ENCODE measurements at regions not wholly inside any gene's neighbourhood (a gene's known extent, or its start where the extent isn't known, plus 50 kb on each side); places are given as distances from the start of the nearest gene placed in this dataset.
"Not testable (repeated sequence)": the region's sequence is repeated elsewhere in the genome, so short reads cannot be mapped to it uniquely, and the experiment has no call there.

- no peak overlapping the region for H3K27ac ChIP-seq (ENCODE audit: low read depth in 2 of 2, low read length in 1 of 2)
- no peaks in the 10 kb centered on the region for H3K9me3 ChIP-seq (ENCODE audit: control insufficient read depth in 2 of 2, insufficient read depth in 1 of 2, low read depth in 1 of 2, low read length in 1 of 2)
- H3K4me1 ChIP-seq (ENCODE audit: control insufficient read depth in 2 of 2, insufficient read depth in 2 of 2, low read length in 1 of 2) = no peaks in the 10 kb centered on the region
- H3K4me3 ChIP-seq (ENCODE audit: low read depth in 1 of 2, low read length in 2 of 2) = no peak overlapping the region
- H3K27me3 ChIP-seq (ENCODE audit: control insufficient read depth in 1 of 2, insufficient read depth in 2 of 2, low read length in 2 of 2) = no peaks in the 10 kb centered on the region
- H3K36me3 ChIP-seq (ENCODE audit: control insufficient read depth in 2 of 2, insufficient read depth in 2 of 2, low read length in 1 of 2) = no peaks in the 10 kb centered on the region
Measured at GRCh38 chr2:129381789-129382188, 597.7 kb upstream of the RAB6C start.

- no peaks in the 10 kb centered on the region for H3K27me3 ChIP-seq (ENCODE audit: control insufficient read depth in 1 of 2, insufficient read depth in 2 of 2, low read length in 2 of 2)
- no peak overlapping the region for H3K27ac ChIP-seq (ENCODE audit: low read depth in 2 of 2, low read length in 1 of 2)
- no peaks in the 10 kb centered on the region for H3K9me3 ChIP-seq (ENCODE audit: control insufficient read depth in 2 of 2, insufficient read depth in 1 of 2, low read depth in 1 of 2, low read length in 1 of 2)
- WGBS, 2 donors = 87 to 90% methylated on average over 2 of the region's 2 CpGs
- peaks cover 0 to 3% of the 10 kb centered on the region in 2 donors for H3K4me1 ChIP-seq (ENCODE audit: control insufficient read depth in 2 of 2, insufficient read depth in 2 of 2, low read length in 1 of 2)
- H3K36me3 ChIP-seq (ENCODE audit: control insufficient read depth in 2 of 2, insufficient read depth in 2 of 2, low read length in 1 of 2) = no peaks in the 10 kb centered on the region
- no peak overlapping the region for H3K4me3 ChIP-seq (ENCODE audit: low read depth in 1 of 2, low read length in 2 of 2)
Measured at GRCh38 chr2:129388870-129389269, 590.6 kb upstream of the RAB6C start.

- H3K4me1 ChIP-seq (ENCODE audit: control insufficient read depth in 2 of 2, insufficient read depth in 2 of 2, low read length in 1 of 2) = no peaks in the 10 kb centered on the region
- H3K4me3 ChIP-seq (ENCODE audit: low read depth in 1 of 2, low read length in 2 of 2) = no peak overlapping the region
- no peaks in the 10 kb centered on the region for H3K36me3 ChIP-seq (ENCODE audit: control insufficient read depth in 2 of 2, insufficient read depth in 2 of 2, low read length in 1 of 2)
- no peak overlapping the region for H3K27ac ChIP-seq (ENCODE audit: low read depth in 2 of 2, low read length in 1 of 2)
- H3K27me3 ChIP-seq (ENCODE audit: control insufficient read depth in 1 of 2, insufficient read depth in 2 of 2, low read length in 2 of 2) = no peaks in the 10 kb centered on the region
- 91 to 93% methylated on average over 2 of the region's 2 CpGs for WGBS, 2 donors
- H3K9me3 ChIP-seq (ENCODE audit: control insufficient read depth in 2 of 2, insufficient read depth in 1 of 2, low read depth in 1 of 2, low read length in 1 of 2) = no peaks in the 10 kb centered on the region
Measured at GRCh38 chr2:129393816-129394215, 585.6 kb upstream of the RAB6C start.

- no peak overlapping the region for H3K4me3 ChIP-seq (ENCODE audit: low read depth in 1 of 2, low read length in 2 of 2)
- 45 to 53% methylated on average over 3 of the region's 3 CpGs for WGBS, 2 donors
Measured at GRCh38 chr2:129396980-129397599, 582.4 kb upstream of the RAB6C start.

GRCh38 chr2:129400826-129401225, 578.6 kb upstream of the RAB6C start:
- H3K4me3 ChIP-seq (ENCODE audit: low read depth in 1 of 2, low read length in 2 of 2) = no peak overlapping the region
- H3K4me1 ChIP-seq (ENCODE audit: control insufficient read depth in 2 of 2, insufficient read depth in 2 of 2, low read length in 1 of 2) = no peaks in the 10 kb centered on the region
- H3K27me3 ChIP-seq (ENCODE audit: control insufficient read depth in 1 of 2, insufficient read depth in 2 of 2, low read length in 2 of 2) = no peaks in the 10 kb centered on the region
- H3K27ac ChIP-seq (ENCODE audit: low read depth in 2 of 2, low read length in 1 of 2) = no peak overlapping the region
- H3K36me3 ChIP-seq (ENCODE audit: control insufficient read depth in 2 of 2, insufficient read depth in 2 of 2, low read length in 1 of 2) = no peaks in the 10 kb centered on the region
- WGBS, 2 donors = 63 to 64% methylated on average over 7 of the region's 7 CpGs
- no peaks in the 10 kb centered on the region for H3K9me3 ChIP-seq (ENCODE audit: control insufficient read depth in 2 of 2, insufficient read depth in 1 of 2, low read depth in 1 of 2, low read length in 1 of 2)

More at GRCh38 chr2:129396980-129397599, 582.4 kb upstream of the RAB6C start:
- no peaks in the 10 kb centered on the region for H3K9me3 ChIP-seq (ENCODE audit: control insufficient read depth in 2 of 2, insufficient read depth in 1 of 2, low read depth in 1 of 2, low read length in 1 of 2)
- no peaks in the 10 kb centered on the region for H3K36me3 ChIP-seq (ENCODE audit: control insufficient read depth in 2 of 2, insufficient read depth in 2 of 2, low read length in 1 of 2)
- no peak overlapping the region for H3K27ac ChIP-seq (ENCODE audit: low read depth in 2 of 2, low read length in 1 of 2)
- H3K27me3 ChIP-seq (ENCODE audit: control insufficient read depth in 1 of 2, insufficient read depth in 2 of 2, low read length in 2 of 2) = no peaks in the 10 kb centered on the region
- no peaks in the 10 kb centered on the region for H3K4me1 ChIP-seq (ENCODE audit: control insufficient read depth in 2 of 2, insufficient read depth in 2 of 2, low read length in 1 of 2)

- Histone ChIP-seq H3K4me3 (ENCODE audit: low read depth in 1 of 2, low read length in 2 of 2) (no peak overlapping the region), H3K9me3 (ENCODE audit: control insufficient read depth in 2 of 2, insufficient read depth in 1 of 2, low read depth in 1 of 2, low read length in 1 of 2) (no peaks in the 10 kb centered on the region), H3K4me1 (ENCODE audit: control insufficient read depth in 2 of 2, insufficient read depth in 2 of 2, low read length in 1 of 2) (no peaks in the 10 kb centered on the region), H3K27me3 (ENCODE audit: control insufficient read depth in 1 of 2, insufficient read depth in 2 of 2, low read length in 2 of 2) (no peaks in the 10 kb centered on the region), H3K27ac (ENCODE audit: low read depth in 2 of 2, low read length in 1 of 2) (no peak overlapping the region), H3K36me3 (ENCODE audit: control insufficient read depth in 2 of 2, insufficient read depth in 2 of 2, low read length in 1 of 2) (no peaks in the 10 kb centered on the region)
- 75 to 76% methylated on average over 2 of the region's 2 CpGs for WGBS, 2 donors
Measured at GRCh38 chr2:129402076-129402475, 577.4 kb upstream of the RAB6C start.

GRCh38 chr2:129404000-129404685, 575.3 kb upstream of the RAB6C start:
- Histone ChIP-seq H3K27me3 (ENCODE audit: control insufficient read depth in 1 of 2, insufficient read depth in 2 of 2, low read length in 2 of 2) (no peaks in the 10 kb centered on the region), H3K27ac (ENCODE audit: low read depth in 2 of 2, low read length in 1 of 2) (no peak overlapping the region), H3K4me3 (ENCODE audit: low read depth in 1 of 2, low read length in 2 of 2) (no peak overlapping the region), H3K4me1 (ENCODE audit: control insufficient read depth in 2 of 2, insufficient read depth in 2 of 2, low read length in 1 of 2) (no peaks in the 10 kb centered on the region), H3K36me3 (ENCODE audit: control insufficient read depth in 2 of 2, insufficient read depth in 2 of 2, low read length in 1 of 2) (no peaks in the 10 kb centered on the region), H3K9me3 (ENCODE audit: control insufficient read depth in 2 of 2, insufficient read depth in 1 of 2, low read depth in 1 of 2, low read length in 1 of 2) (no peaks in the 10 kb centered on the region)
- WGBS, 2 donors = 75 to 82% methylated on average over 2 of the region's 2 CpGs

- Histone ChIP-seq H3K4me1 (ENCODE audit: control insufficient read depth in 2 of 2, insufficient read depth in 2 of 2, low read length in 1 of 2) (no peaks in the 10 kb centered on the region), H3K27me3 (ENCODE audit: control insufficient read depth in 1 of 2, insufficient read depth in 2 of 2, low read length in 2 of 2) (no peaks in the 10 kb centered on the region), H3K9me3 (ENCODE audit: control insufficient read depth in 2 of 2, insufficient read depth in 1 of 2, low read depth in 1 of 2, low read length in 1 of 2) (no peaks in the 10 kb centered on the region), H3K27ac (ENCODE audit: low read depth in 2 of 2, low read length in 1 of 2) (no peak overlapping the region), H3K36me3 (ENCODE audit: control insufficient read depth in 2 of 2, insufficient read depth in 2 of 2, low read length in 1 of 2) (no peaks in the 10 kb centered on the region), H3K4me3 (ENCODE audit: low read depth in 1 of 2, low read length in 2 of 2) (no peak overlapping the region)
- 88 to 94% methylated on average over 1 of the region's 1 CpG for WGBS, 2 donors
Measured at GRCh38 chr2:129408570-129408969, 570.9 kb upstream of the RAB6C start.

- not testable (repeated sequence) for H3K36me3 ChIP-seq (ENCODE audit: control insufficient read depth in 2 of 2, insufficient read depth in 2 of 2, low read length in 1 of 2); H3K27ac ChIP-seq (ENCODE audit: low read depth in 2 of 2, low read length in 1 of 2); H3K4me3 ChIP-seq (ENCODE audit: low read depth in 1 of 2, low read length in 2 of 2); H3K27me3 ChIP-seq (ENCODE audit: control insufficient read depth in 1 of 2, insufficient read depth in 2 of 2, low read length in 2 of 2); H3K4me1 ChIP-seq (ENCODE audit: control insufficient read depth in 2 of 2, insufficient read depth in 2 of 2, low read length in 1 of 2); H3K9me3 ChIP-seq (ENCODE audit: control insufficient read depth in 2 of 2, insufficient read depth in 1 of 2, low read depth in 1 of 2, low read length in 1 of 2)
- WGBS, 2 donors = 96 to 97% methylated on average over 13 to 15 of the region's 24 CpGs
Measured at GRCh38 chr2:129417041-129417440, 562.4 kb upstream of the RAB6C start.

- Histone ChIP-seq H3K27ac (ENCODE audit: low read depth in 2 of 2, low read length in 1 of 2) (no peak overlapping the region), H3K4me3 (ENCODE audit: low read depth in 1 of 2, low read length in 2 of 2) (no peak overlapping the region), H3K36me3 (ENCODE audit: control insufficient read depth in 2 of 2, insufficient read depth in 2 of 2, low read length in 1 of 2) (no peaks in the 10 kb centered on the region), H3K9me3 (ENCODE audit: control insufficient read depth in 2 of 2, insufficient read depth in 1 of 2, low read depth in 1 of 2, low read length in 1 of 2) (no peaks in the 10 kb centered on the region), H3K4me1 (ENCODE audit: control insufficient read depth in 2 of 2, insufficient read depth in 2 of 2, low read length in 1 of 2) (no peaks in the 10 kb centered on the region), H3K27me3 (ENCODE audit: control insufficient read depth in 1 of 2, insufficient read depth in 2 of 2, low read length in 2 of 2) (no peaks in the 10 kb centered on the region)
- 38 to 50% methylated on average over 1 of the region's 1 CpG for WGBS, 2 donors
Measured at GRCh38 chr2:129422028-129422427, 557.4 kb upstream of the RAB6C start.
